Glutamatergic neuron (in vitro differentiated cells): ENCODE measurements at regions not wholly inside any gene's neighbourhood (a gene's known extent, or its start where the extent isn't known, plus 50 kb on each side); places are given as distances from the start of the nearest gene placed in this dataset.

Experiments used
- DNase-seq: peaks from one replicate; pipeline ENCODE4 v3.0.0; 2022
- H3K27ac Mint-ChIP-seq: one replicate; pipeline ENCODE4 v1.8.0; 2020; ENCODE audit warnings: mild to moderate bottlenecking, mixed read lengths, inconsistent platforms; ENCODE audit not compliant: unreplicated experiment
- H3K27me3 Mint-ChIP-seq: one replicate; pipeline ENCODE4 v1.8.0; 2020; ENCODE audit warnings: mild to moderate bottlenecking, moderate library complexity, mixed read lengths, inconsistent platforms; ENCODE audit not compliant: unreplicated experiment
- H3K36me3 Mint-ChIP-seq: one replicate; pipeline ENCODE4 v1.8.0; 2020; ENCODE audit warnings: mild to moderate bottlenecking, mixed read lengths, inconsistent platforms; ENCODE audit not compliant: unreplicated experiment
- H3K4me1 Mint-ChIP-seq: one replicate; pipeline ENCODE4 v1.8.0; 2020; ENCODE audit warnings: mild to moderate bottlenecking, low read depth, mixed read lengths, inconsistent platforms; ENCODE audit not compliant: unreplicated experiment
- H3K4me3 Mint-ChIP-seq: one replicate; pipeline ENCODE4 v1.8.0; 2020; ENCODE audit warnings: mild to moderate bottlenecking, mixed read lengths, inconsistent platforms; ENCODE audit not compliant: unreplicated experiment
- H3K9me3 Mint-ChIP-seq: one replicate; pipeline ENCODE4 v1.8.0; 2020; ENCODE audit warnings: mild to moderate bottlenecking, moderate library complexity, mixed read lengths, inconsistent platforms; ENCODE audit not compliant: unreplicated experiment
- TF ChIP-seq, protein P1 (sequence below): fragments of 200-600 bp; sonication (generic); IDR thresholded peaks from one replicate; pipeline ENCODE4 v1.5.0; 2021; ENCODE audit not compliant: partially characterized antibody, unreplicated experiment

DNA sequence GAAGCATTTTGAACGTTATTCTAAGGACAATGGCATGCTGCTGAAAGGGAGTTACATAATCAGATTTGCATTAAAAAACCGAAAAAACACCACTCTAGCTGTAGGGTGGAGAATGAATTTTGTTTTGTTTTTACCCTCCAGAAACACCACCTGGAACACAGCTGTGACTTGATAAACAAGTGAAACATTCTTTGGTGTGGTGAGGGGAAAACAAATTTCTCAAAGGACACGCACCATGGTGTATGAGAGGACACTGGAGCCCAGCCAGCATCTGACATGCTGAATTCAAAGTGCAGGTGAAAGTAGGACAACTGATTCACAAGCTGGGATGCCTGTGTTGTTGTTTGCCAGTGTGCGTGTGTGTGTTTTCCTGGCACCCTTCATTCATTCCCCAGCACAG is 554.5 kb upstream of the TBL1XR1 start:
- TF ChIP-seq, protein P1, sequence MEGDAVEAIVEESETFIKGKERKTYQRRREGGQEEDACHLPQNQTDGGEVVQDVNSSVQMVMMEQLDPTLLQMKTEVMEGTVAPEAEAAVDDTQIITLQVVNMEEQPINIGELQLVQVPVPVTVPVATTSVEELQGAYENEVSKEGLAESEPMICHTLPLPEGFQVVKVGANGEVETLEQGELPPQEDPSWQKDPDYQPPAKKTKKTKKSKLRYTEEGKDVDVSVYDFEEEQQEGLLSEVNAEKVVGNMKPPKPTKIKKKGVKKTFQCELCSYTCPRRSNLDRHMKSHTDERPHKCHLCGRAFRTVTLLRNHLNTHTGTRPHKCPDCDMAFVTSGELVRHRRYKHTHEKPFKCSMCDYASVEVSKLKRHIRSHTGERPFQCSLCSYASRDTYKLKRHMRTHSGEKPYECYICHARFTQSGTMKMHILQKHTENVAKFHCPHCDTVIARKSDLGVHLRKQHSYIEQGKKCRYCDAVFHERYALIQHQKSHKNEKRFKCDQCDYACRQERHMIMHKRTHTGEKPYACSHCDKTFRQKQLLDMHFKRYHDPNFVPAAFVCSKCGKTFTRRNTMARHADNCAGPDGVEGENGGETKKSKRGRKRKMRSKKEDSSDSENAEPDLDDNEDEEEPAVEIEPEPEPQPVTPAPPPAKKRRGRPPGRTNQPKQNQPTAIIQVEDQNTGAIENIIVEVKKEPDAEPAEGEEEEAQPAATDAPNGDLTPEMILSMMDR = no peak
- Mint-ChIP-seq H3K27ac (no peak overlapping the region), H3K4me3 (no peak overlapping the region), H3K27me3 (peaks cover 4% of the 10 kb centered on the region), H3K36me3 (peaks cover 4% of the 10 kb centered on the region), H3K4me1 (peaks cover 18% of the 10 kb centered on the region), H3K9me3 (peaks cover 3% of the 10 kb centered on the region)
- DNase-seq = no peak

- H3K27ac Mint-ChIP-seq = no peak overlapping the region
- H3K27me3 Mint-ChIP-seq = peaks cover 4% of the 10 kb centered on the region
- no peak overlapping the region for H3K4me3 Mint-ChIP-seq
- H3K9me3 Mint-ChIP-seq = no peaks in the 10 kb centered on the region
- DNase-seq = no peak
- H3K4me1 Mint-ChIP-seq = peaks cover 18% of the 10 kb centered on the region
- TF ChIP-seq, protein P1 = no peak
- H3K36me3 Mint-ChIP-seq = peaks cover 10% of the 10 kb centered on the region
These were observed 555.5 kb upstream of the TBL1XR1 start for GRCh38 chr3:177752831-177753230.

DNA sequence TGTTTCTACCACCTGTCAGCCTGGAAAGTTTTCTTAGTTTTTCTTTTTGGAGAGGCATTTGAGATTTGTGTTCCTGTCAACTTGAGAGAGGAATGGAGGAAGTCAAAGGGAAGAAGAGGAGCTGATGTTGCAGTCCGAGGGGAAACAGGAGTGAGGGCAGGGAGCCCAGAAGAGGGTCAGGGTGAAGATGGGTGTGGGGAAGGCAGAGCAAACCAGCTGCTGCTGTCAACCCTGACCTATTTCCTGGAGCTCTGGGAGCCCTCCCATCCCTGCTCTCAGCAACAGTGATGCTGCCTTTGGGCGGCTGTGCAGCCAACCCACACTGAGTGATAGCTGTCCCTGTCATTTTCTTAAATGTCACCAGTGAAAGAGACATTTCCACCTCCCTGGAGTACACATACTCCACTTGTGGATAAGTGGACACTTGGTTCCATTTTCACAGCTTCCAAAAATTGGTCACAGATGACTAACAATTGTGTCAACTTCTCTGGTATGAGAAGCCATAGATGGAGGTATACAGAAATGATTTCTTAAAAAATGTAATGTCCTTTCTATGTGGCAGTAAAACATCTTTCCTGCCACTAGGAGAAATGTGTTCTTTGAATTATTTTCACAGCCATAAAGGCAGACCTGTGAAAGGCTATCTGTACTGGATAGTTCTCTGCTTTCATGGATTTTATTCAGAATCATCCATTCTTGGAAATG is 556.3 kb upstream of the TBL1XR1 start:
- Mint-ChIP-seq H3K27ac (no peak overlapping the region), H3K27me3 (peaks cover 4% of the 10 kb centered on the region), H3K4me3 (no peak overlapping the region), H3K9me3 (no peaks in the 10 kb centered on the region), H3K36me3 (peaks cover 14% of the 10 kb centered on the region), H3K4me1 (peaks cover 18% of the 10 kb centered on the region)
- no peak for DNase-seq
- TF ChIP-seq, protein P1 = no peak

DNA sequence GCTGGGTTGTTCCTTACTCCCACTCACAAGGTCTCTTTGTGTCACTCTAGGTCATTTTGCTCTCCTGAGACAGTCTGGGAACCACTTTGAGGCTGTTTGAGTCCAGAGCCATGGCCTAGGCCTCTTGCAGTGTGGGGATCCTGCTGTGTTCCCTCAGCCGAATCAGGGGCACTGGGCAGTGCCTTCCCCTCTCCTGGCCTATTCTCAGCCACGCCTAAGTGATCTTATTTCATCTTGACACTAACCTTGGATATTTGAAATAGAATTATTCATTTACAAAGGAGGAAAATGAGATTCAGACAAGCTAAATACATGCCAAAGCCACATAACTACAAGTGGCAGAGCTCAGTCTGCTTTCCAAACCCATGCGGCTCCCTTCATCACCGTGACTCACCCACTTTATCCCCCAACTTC is 557.2 kb upstream of the TBL1XR1 start:
- Mint-ChIP-seq H3K27me3 (peaks cover 4% of the 10 kb centered on the region), H3K9me3 (no peaks in the 10 kb centered on the region), H3K4me1 (peaks cover 18% of the 10 kb centered on the region), H3K36me3 (peaks cover 14% of the 10 kb centered on the region), H3K27ac (no peak overlapping the region), H3K4me3 (no peak overlapping the region)
- TF ChIP-seq, protein P1 = no peak
- no peak for DNase-seq

- no peak overlapping the region for H3K4me3 Mint-ChIP-seq
These were observed 560.8 kb upstream of the TBL1XR1 start for GRCh38 chr3:177758126-177758525.

More at GRCh38 chr3:177758126-177758525, 560.8 kb upstream of the TBL1XR1 start:
- no peak for DNase-seq
- peaks cover 20% of the 10 kb centered on the region for H3K36me3 Mint-ChIP-seq
- H3K27ac Mint-ChIP-seq = no peak overlapping the region
- TF ChIP-seq, protein P1 = no peak
- no peaks in the 10 kb centered on the region for H3K9me3 Mint-ChIP-seq
- H3K27me3 Mint-ChIP-seq = peaks cover 4% of the 10 kb centered on the region
- peaks cover 14% of the 10 kb centered on the region for H3K4me1 Mint-ChIP-seq
